ENCODE measurements at regions not wholly inside any gene's neighbourhood (a gene's known extent, or its start where the extent isn't known, plus 50 kb on each side); places are given as distances from the start of the nearest gene placed in this dataset.

DNA sequence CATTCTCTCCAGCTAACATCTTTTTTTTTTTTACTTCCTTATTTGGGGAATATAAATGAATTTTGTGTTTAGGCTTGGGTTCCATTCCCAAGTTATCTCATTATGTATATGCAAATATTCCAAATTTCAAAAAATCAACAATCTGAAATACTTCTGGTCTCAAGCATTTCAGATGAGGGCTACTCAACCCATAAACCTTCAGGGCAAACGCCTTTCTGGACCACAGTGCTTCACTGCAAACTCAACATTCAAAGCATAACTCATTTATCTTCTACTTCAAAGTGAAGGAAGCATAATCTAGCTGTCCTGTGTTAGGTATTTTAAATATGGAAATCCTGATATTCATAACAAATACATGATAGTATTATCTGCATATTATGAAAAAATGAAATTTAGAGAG is 161.7 kb upstream of the PGR start:
- TF ChIP-seq, protein P1, sequence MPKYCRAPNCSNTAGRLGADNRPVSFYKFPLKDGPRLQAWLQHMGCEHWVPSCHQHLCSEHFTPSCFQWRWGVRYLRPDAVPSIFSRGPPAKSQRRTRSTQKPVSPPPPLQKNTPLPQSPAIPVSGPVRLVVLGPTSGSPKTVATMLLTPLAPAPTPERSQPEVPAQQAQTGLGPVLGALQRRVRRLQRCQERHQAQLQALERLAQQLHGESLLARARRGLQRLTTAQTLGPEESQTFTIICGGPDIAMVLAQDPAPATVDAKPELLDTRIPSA (CRISPR knock-in tag; IDR thresholded peaks at IDR 0.05; ENCODE audit: borderline replicate concordance) = no peak
- TF ChIP-seq, protein P2, sequence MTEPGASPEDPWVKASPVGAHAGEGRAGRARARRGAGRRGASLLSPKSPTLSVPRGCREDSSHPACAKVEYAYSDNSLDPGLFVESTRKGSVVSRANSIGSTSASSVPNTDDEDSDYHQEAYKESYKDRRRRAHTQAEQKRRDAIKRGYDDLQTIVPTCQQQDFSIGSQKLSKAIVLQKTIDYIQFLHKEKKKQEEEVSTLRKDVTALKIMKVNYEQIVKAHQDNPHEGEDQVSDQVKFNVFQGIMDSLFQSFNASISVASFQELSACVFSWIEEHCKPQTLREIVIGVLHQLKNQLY (CRISPR knock-in tag; IDR thresholded peaks at IDR 0.05) = no peak
- no peak for TF ChIP-seq FOXP1 (IDR thresholded peaks at IDR 0.05)
- TF ChIP-seq FOXP1 (CRISPR knock-in tag; IDR thresholded peaks at IDR 0.05) = no peak
- TF ChIP-seq SUZ12 (IDR thresholded peaks at IDR 0.05; ENCODE audit: low read depth, low read length) = no peak
- TF ChIP-seq NFIC (IDR thresholded peaks at IDR 0.05; ENCODE audit: low read length) = no peak
- TF ChIP-seq, protein P3, sequence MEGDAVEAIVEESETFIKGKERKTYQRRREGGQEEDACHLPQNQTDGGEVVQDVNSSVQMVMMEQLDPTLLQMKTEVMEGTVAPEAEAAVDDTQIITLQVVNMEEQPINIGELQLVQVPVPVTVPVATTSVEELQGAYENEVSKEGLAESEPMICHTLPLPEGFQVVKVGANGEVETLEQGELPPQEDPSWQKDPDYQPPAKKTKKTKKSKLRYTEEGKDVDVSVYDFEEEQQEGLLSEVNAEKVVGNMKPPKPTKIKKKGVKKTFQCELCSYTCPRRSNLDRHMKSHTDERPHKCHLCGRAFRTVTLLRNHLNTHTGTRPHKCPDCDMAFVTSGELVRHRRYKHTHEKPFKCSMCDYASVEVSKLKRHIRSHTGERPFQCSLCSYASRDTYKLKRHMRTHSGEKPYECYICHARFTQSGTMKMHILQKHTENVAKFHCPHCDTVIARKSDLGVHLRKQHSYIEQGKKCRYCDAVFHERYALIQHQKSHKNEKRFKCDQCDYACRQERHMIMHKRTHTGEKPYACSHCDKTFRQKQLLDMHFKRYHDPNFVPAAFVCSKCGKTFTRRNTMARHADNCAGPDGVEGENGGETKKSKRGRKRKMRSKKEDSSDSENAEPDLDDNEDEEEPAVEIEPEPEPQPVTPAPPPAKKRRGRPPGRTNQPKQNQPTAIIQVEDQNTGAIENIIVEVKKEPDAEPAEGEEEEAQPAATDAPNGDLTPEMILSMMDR (CRISPR knock-in tag; IDR thresholded peaks at IDR 0.05) = no peak
- TF ChIP-seq RNF2 (conservative IDR thresholded peaks at IDR 0.05; ENCODE audit: low read depth) = no peak
- no peak for TF ChIP-seq ZNF468 (CRISPR knock-in tag; IDR thresholded peaks at IDR 0.05)
- no peak for TF ChIP-seq ZC3H4 (CRISPR knock-in tag; IDR thresholded peaks at IDR 0.05; ENCODE audit: borderline replicate concordance)

Measured in HepG2 (cell line).